GM10266 (cell line): ENCODE measurements at regions not wholly inside any gene's neighbourhood (a gene's known extent, or its start where the extent isn't known, plus 50 kb on each side); places are given as distances from the start of the nearest gene placed in this dataset.

Experiments
- DNase-seq: peaks from one replicate; pipeline ENCODE4 v3.0.0; 2012; ENCODE audit errors: extremely low spot score
- TF ChIP-seq, protein P1 (sequence below): IDR thresholded peaks from 2 replicates; pipeline ENCODE4 v1.5.1; 2012; ENCODE audit warnings: mild to moderate bottlenecking, low read depth; ENCODE audit not compliant: control insufficient read depth, insufficient read depth; ENCODE audit errors: missing control alignments

GRCh38 chr6:113488812-113489685 is 368.1 kb upstream of the MARCKS start:
- no peak for DNase-seq
- TF ChIP-seq, protein P1, sequence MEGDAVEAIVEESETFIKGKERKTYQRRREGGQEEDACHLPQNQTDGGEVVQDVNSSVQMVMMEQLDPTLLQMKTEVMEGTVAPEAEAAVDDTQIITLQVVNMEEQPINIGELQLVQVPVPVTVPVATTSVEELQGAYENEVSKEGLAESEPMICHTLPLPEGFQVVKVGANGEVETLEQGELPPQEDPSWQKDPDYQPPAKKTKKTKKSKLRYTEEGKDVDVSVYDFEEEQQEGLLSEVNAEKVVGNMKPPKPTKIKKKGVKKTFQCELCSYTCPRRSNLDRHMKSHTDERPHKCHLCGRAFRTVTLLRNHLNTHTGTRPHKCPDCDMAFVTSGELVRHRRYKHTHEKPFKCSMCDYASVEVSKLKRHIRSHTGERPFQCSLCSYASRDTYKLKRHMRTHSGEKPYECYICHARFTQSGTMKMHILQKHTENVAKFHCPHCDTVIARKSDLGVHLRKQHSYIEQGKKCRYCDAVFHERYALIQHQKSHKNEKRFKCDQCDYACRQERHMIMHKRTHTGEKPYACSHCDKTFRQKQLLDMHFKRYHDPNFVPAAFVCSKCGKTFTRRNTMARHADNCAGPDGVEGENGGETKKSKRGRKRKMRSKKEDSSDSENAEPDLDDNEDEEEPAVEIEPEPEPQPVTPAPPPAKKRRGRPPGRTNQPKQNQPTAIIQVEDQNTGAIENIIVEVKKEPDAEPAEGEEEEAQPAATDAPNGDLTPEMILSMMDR, result peak; percentile 17

GRCh38 chr6:113489952-113490746 is 367.0 kb upstream of the MARCKS start:
- TF ChIP-seq, protein P1, result no peak
- no peak for DNase-seq

DNA sequence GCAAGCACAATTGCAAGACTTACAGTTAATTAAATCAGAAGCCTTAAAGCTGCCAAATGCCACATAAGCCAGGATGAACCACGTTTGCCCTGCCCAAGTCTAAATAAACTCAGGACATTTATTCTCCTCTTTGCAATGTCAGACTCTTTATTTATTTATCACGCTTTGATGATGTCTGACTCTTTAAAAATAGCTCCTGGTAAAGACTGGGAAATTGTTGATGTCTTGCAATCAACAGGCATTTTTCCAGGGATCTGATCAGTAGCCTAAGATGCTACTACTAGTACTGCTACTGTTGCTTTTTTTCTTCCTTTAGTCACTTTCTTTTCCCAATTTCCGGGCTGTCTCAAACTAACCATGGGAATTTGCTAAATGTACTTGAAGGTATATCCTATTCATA is 365.8 kb upstream of the MARCKS start:
- TF ChIP-seq, protein P1, result no peak
- DNase-seq, result no peak

GRCh38 chr6:113493991-113494390 is 363.2 kb upstream of the MARCKS start:
- no peak for DNase-seq
- TF ChIP-seq, protein P1, result no peak

- DNase-seq, result no peak
- TF ChIP-seq, protein P1, result no peak
These were observed 361.6 kb upstream of the MARCKS start for GRCh38 chr6:113495521-113495920.

- DNase-seq, result no peak
- TF ChIP-seq, protein P1, result no peak
These were observed 361.0 kb upstream of the MARCKS start for GRCh38 chr6:113496166-113496565.

- DNase-seq, result no peak
- TF ChIP-seq, protein P1, result no peak
These were observed 356.9 kb upstream of the MARCKS start for GRCh38 chr6:113500221-113500620.
